ENCODE measurements at regions not wholly inside any gene's neighbourhood (a gene's known extent, or its start where the extent isn't known, plus 50 kb on each side); places are given as distances from the start of the nearest gene placed in this dataset.

- Histone ChIP-seq H3K4me3 (ENCODE audit: low read length) (no peak overlapping the region), H3K36me3 (ENCODE audit: control insufficient read depth, insufficient read depth, low read length) (no peaks in the 10 kb centered on the region), H3K4me1 (ENCODE audit: control insufficient read depth, insufficient read depth, low read length) (no peaks in the 10 kb centered on the region), H3K27ac (ENCODE audit: low read length) (no peak overlapping the region), H3K27me3 (ENCODE audit: control insufficient read depth, insufficient read depth, low read length) (no peaks in the 10 kb centered on the region), H3K9me3 (ENCODE audit: control insufficient read depth, insufficient read depth, low read length) (peaks cover 4% of the 10 kb centered on the region)
- H3K27me3 Mint-ChIP-seq (ENCODE audit: low read depth in 2 of 2) = no peaks in the 10 kb centered on the region
- no peak for DNase-seq
- no peak for TF ChIP-seq CTCF (IDR thresholded peaks at IDR 0.05)
- H3K27ac Mint-ChIP-seq = no peak overlapping the region
- no peak for ATAC-seq
- H3K36me3 Mint-ChIP-seq = no peaks in the 10 kb centered on the region
- no peaks in the 10 kb centered on the region for H3K4me1 Mint-ChIP-seq
- peaks cover 6 to 9% of the 10 kb centered on the region in 2 donors for H3K9me3 Mint-ChIP-seq
- intact Hi-C loops (cut with micrococcal nuclease) = no loop called here
- H3K4me3 Mint-ChIP-seq = no peak overlapping the region
Observed at GRCh38 chr13:54852831-54853230, 1824.2 kb downstream of the OLFM4 start.

- no peaks in the 10 kb centered on the region for H3K27me3 Mint-ChIP-seq (ENCODE audit: low read depth in 2 of 2)
- no peaks in the 10 kb centered on the region for H3K36me3 ChIP-seq (ENCODE audit: control insufficient read depth, insufficient read depth, low read length)
- peaks cover 15 to 20% of the 10 kb centered on the region in 2 donors for H3K9me3 Mint-ChIP-seq
- H3K9me3 ChIP-seq (ENCODE audit: control insufficient read depth, insufficient read depth, low read length) = peaks cover 2% of the 10 kb centered on the region
- no peak overlapping the region for H3K4me3 ChIP-seq (ENCODE audit: low read length)
- intact Hi-C loops (cut with micrococcal nuclease) = no loop called here
- ATAC-seq (no peak), DNase-seq (no peak)
- H3K27ac Mint-ChIP-seq = no peak overlapping the region
- TF ChIP-seq CTCF (IDR thresholded peaks at IDR 0.05) = no peak
- no peaks in the 10 kb centered on the region for H3K4me1 Mint-ChIP-seq
- no peaks in the 10 kb centered on the region for H3K4me1 ChIP-seq (ENCODE audit: control insufficient read depth, insufficient read depth, low read length)
- H3K27me3 ChIP-seq (ENCODE audit: control insufficient read depth, insufficient read depth, low read length) = no peaks in the 10 kb centered on the region
- peaks cover 13% of the 10 kb centered on the region for H3K36me3 Mint-ChIP-seq
- H3K27ac ChIP-seq (ENCODE audit: low read length) = no peak overlapping the region
- WGBS (ENCODE audit: insufficient coverage) = 56% methylated on average over 1 of the region's 1 CpG
- H3K4me3 Mint-ChIP-seq = no peak overlapping the region
Observed at GRCh38 chr13:54859827-54860226, 1831.2 kb downstream of the OLFM4 start.

DNA sequence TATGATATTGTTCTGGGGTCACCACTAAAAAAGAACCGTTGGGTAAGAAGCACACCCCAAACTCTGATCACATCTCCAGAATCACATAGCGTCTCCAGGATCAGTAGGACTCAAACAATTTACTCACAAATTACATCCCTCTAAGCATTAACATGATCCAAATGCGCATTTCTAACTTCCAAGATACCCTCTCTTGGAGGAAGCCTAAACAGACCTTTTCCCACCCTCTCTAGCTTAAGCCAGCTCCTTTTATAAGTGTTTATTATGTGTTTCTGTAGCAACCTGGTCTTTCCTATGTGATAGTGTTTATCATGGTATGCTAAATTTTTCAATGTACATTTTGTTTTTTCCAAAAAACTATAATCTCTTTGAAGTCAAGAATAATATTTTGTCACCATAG lies 1846.5 kb downstream of the OLFM4 start:
- 73% methylated on average over 3 of the region's 3 CpGs for WGBS (ENCODE audit: insufficient coverage)
- ATAC-seq (no peak), DNase-seq (no peak)
- H3K36me3 ChIP-seq (ENCODE audit: control insufficient read depth, insufficient read depth, low read length) = no peaks in the 10 kb centered on the region
- no peak overlapping the region for H3K27ac ChIP-seq (ENCODE audit: low read length)
- no peak overlapping the region for H3K27ac Mint-ChIP-seq
- no peaks in the 10 kb centered on the region for H3K9me3 ChIP-seq (ENCODE audit: control insufficient read depth, insufficient read depth, low read length)
- H3K4me1 Mint-ChIP-seq = no peaks in the 10 kb centered on the region
- intact Hi-C loops (cut with micrococcal nuclease) = no loop called here
- H3K4me3 ChIP-seq (ENCODE audit: low read length) = no peak overlapping the region
- H3K4me1 ChIP-seq (ENCODE audit: control insufficient read depth, insufficient read depth, low read length) = no peaks in the 10 kb centered on the region
- no peaks in the 10 kb centered on the region for H3K27me3 ChIP-seq (ENCODE audit: control insufficient read depth, insufficient read depth, low read length)
- no peaks in the 10 kb centered on the region for H3K36me3 Mint-ChIP-seq
- no peaks in the 10 kb centered on the region for H3K27me3 Mint-ChIP-seq (ENCODE audit: low read depth in 2 of 2)
- no peak overlapping the region for H3K4me3 Mint-ChIP-seq
- H3K9me3 Mint-ChIP-seq = peaks cover 9 to 12% of the 10 kb centered on the region in 2 donors
- no peak for TF ChIP-seq CTCF (IDR thresholded peaks at IDR 0.05)

DNA sequence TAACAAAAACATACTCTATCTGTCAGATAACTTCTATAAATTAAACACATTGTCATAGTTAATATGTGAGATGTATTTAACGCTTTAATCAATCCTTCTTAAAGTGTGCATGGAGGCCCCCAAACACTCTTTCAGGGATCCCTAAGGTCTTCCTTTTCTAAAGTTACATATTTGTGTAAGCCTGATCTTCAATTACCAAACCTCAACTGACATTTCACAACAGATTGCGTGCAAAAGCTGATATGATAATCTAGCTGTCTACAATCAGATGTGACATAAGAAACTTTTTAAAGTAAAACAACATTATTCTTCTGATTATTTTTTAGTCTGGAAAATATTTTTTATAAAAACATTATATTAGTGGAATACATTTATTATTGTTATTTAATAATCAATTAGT lies 1850.4 kb downstream of the OLFM4 start:
- no peak overlapping the region for H3K27ac ChIP-seq (ENCODE audit: low read length)
- intact Hi-C loops (cut with micrococcal nuclease) = no loop called here
- TF ChIP-seq CTCF (IDR thresholded peaks at IDR 0.05) = no peak

More for the DNA sequence above, 1850.4 kb downstream of the OLFM4 start:
- Histone ChIP-seq H3K4me1 (ENCODE audit: control insufficient read depth, insufficient read depth, low read length) (no peaks in the 10 kb centered on the region), H3K9me3 (ENCODE audit: control insufficient read depth, insufficient read depth, low read length) (no peaks in the 10 kb centered on the region), H3K36me3 (ENCODE audit: control insufficient read depth, insufficient read depth, low read length) (no peaks in the 10 kb centered on the region), H3K27me3 (ENCODE audit: control insufficient read depth, insufficient read depth, low read length) (no peaks in the 10 kb centered on the region), H3K4me3 (ENCODE audit: low read length) (no peak overlapping the region)
- WGBS (ENCODE audit: insufficient coverage) = no CpG with 5 or more reads among the region's 2 CpGs
- Mint-ChIP-seq H3K9me3 (peaks cover 12 to 14% of the 10 kb centered on the region in 2 donors), H3K27ac (no peak overlapping the region), H3K36me3 (no peaks in the 10 kb centered on the region), H3K4me1 (no peaks in the 10 kb centered on the region), H3K27me3 (ENCODE audit: low read depth in 2 of 2) (no peaks in the 10 kb centered on the region), H3K4me3 (no peak overlapping the region)
- DNase-seq (no peak), ATAC-seq (no peak)
